Adrenal gland (tissue), 9 donors: ENCODE measurements at regions not wholly inside any gene's neighbourhood (a gene's known extent, or its start where the extent isn't known, plus 50 kb on each side); places are given as distances from the start of the nearest gene placed in this dataset.

Source experiments
- DNase-seq, 7 donors: peaks; one replicate each; pipeline ENCODE4 v3.0.0-alpha.2; 2019 to 2020
- H3K27ac ChIP-seq, 5 donors: fragments of 200-600 bp; sonication (generic) in 4 of 5; 1 replicate in 3 of 5; 2 replicates in 2 of 5; pipeline versions ENCODE4 v1.5.1 to v1.8.0; 2016 to 2020; ENCODE audit warnings: mild to moderate bottlenecking in 1 of 5
- H3K27me3 ChIP-seq: fragments of 200-600 bp; 2 replicates; pipeline ENCODE4 v1.8.0; 2021
- H3K36me3 ChIP-seq, 2 donors: fragments of 200-600 bp; replicated peaks in 1 of 2; 1 replicate in 1 of 2; 2 replicates in 1 of 2; pipeline versions ENCODE4 v1.5.1 to v1.8.0; 2018 to 2022
- H3K4me1 ChIP-seq, 2 donors: fragments of 200-600 bp; replicated peaks in 1 of 2; 1 replicate in 1 of 2; 2 replicates in 1 of 2; pipeline versions ENCODE4 v1.5.1 to v1.8.0; 2018 to 2021
- H3K4me3 ChIP-seq, 4 donors: fragments of 200-600 bp; sonication (generic) in 3 of 4; one replicate each; pipeline ENCODE4 v1.5.1; 2016 to 2018
- H3K9me3 ChIP-seq, 3 donors: fragments of 200-600 bp; sonication (generic) in 1 of 3; replicated peaks in 1 of 3; 1 replicate in 2 of 3; 2 replicates in 1 of 3; pipeline versions ENCODE4 v1.5.1 to v1.8.0; 2016 to 2021
- CTCF ChIP-seq, 6 experiments: fragments of 450-650 bp in 4 of 6; fragments of 200-600 bp in 2 of 6; sonication (generic) in 1 of 6; IDR thresholded peaks; 1 replicate in 5 of 6; 2 replicates in 1 of 6; pipeline versions ENCODE4 v1.5.1 to v1.8.0; 2016 to 2021; ENCODE audit warnings: antibody characterized with exemption in 6 of 6, mild to moderate bottlenecking in 2 of 6, moderate library complexity in 1 of 6
- POLR2A ChIP-seq, 2 donors: fragments of 450-650 bp; IDR thresholded peaks; one replicate each; pipeline ENCODE4 v1.6.1; 2017; ENCODE audit warnings: antibody characterized with exemption in 2 of 2, mild to moderate bottlenecking in 2 of 2, moderate library complexity in 1 of 2
- WGBS, 4 donors: extraction: QIAGEN DNeasy Blood & Tissue Kit in 2 of 4; methylation state at CpG; one replicate each; pipeline versions ENCODE4 v1.1.5 to v1.1.7; 2013 to 2017; 5-methylcytosine and 5-hydroxymethylcytosine counted together
- intact Hi-C, 2 donors: fragments of 100-400 bp; cut with DNase I; formaldehyde crosslinking; loops; one replicate each; pipeline versions ENCODE4 v1.14.1 to v1.15.0; 2022 to 2023
- donor health status: healthy with polysubstance abuse.
- donor health status: Bipolar disorder and iron deficiency.
- donor health status: DM: yes; HTN: yes; CAD: no.
- donor health status: DM: no; HTN: no; CAD: no.
- donor health status: DM: no; HTN: no; CAD: no.

- WGBS, 4 donors = 63 to 88% (median 77%) methylated on average over 3 of the region's 3 CpGs
- TF ChIP-seq POLR2A (IDR thresholded peaks at IDR 0.05) = no peak
- no peak for TF ChIP-seq CTCF (IDR thresholded peaks at IDR 0.05)
Measured at GRCh38 chr4:123606946-123607542, 210.4 kb downstream of the SPRY1 start.

GRCh38 chr4:123609829-123610228 is 213.2 kb downstream of the SPRY1 start:
- no peaks in the 10 kb centered on the region for H3K36me3 ChIP-seq
- no peak overlapping the region for H3K4me3 ChIP-seq
- no peaks in the 10 kb centered on the region for H3K4me1 ChIP-seq
- H3K27me3 ChIP-seq = no peaks in the 10 kb centered on the region
- TF ChIP-seq CTCF (IDR thresholded peaks at IDR 0.05) = no peak
- TF ChIP-seq POLR2A (IDR thresholded peaks at IDR 0.05) = no peak
- no peak overlapping the region for H3K27ac ChIP-seq
- 87 to 100% (median 91%) methylated on average over 1 of the region's 1 CpG for WGBS, 4 donors
- no peaks in the 10 kb centered on the region for H3K9me3 ChIP-seq
- intact Hi-C loops = no loop called here
- DNase-seq = no peak

More at GRCh38 chr4:123606946-123607542, 210.4 kb downstream of the SPRY1 start:
- Histone ChIP-seq H3K4me1 (no peaks in the 10 kb centered on the region), H3K27me3 (no peaks in the 10 kb centered on the region), H3K27ac (no peak overlapping the region), H3K9me3 (no peaks in the 10 kb centered on the region), H3K36me3 (no peaks in the 10 kb centered on the region), H3K4me3 (no peak overlapping the region)
- intact Hi-C loops = no loop called here
- peak in 1 of 7 donors; percentile 22 for DNase-seq

- WGBS, 4 donors = 93 to 95% (median 94%) methylated on average over 8 to 9 of the region's 9 CpGs
- intact Hi-C loops = no loop called here
Measured at GRCh38 chr4:123613586-123614344, 217.2 kb downstream of the SPRY1 start.

More at GRCh38 chr4:123613586-123614344, 217.2 kb downstream of the SPRY1 start:
- DNase-seq = no peak
- H3K36me3 ChIP-seq = no peaks in the 10 kb centered on the region
- peaks cover 0 to 10% of the 10 kb centered on the region in 2 donors for H3K4me1 ChIP-seq
- TF ChIP-seq POLR2A (IDR thresholded peaks at IDR 0.05) = no peak
- TF ChIP-seq CTCF (IDR thresholded peaks at IDR 0.05) = no peak
- H3K9me3 ChIP-seq = no peaks in the 10 kb centered on the region
- no peaks in the 10 kb centered on the region for H3K27me3 ChIP-seq
- no peak overlapping the region for H3K4me3 ChIP-seq
- no peak overlapping the region for H3K27ac ChIP-seq
